GM12891 (cell line): ENCODE measurements at regions not wholly inside any gene's neighbourhood (a gene's known extent, or its start where the extent isn't known, plus 50 kb on each side); places are given as distances from the start of the nearest gene placed in this dataset.

Experiments used
- POLR2A ChIP-seq: IDR thresholded peaks from 2 replicates; pipeline ENCODE4 v1.6.1; 2011; ENCODE audit warnings: low read depth, low read length, control low read depth
- TAF1 ChIP-seq: IDR thresholded peaks from 2 replicates; pipeline ENCODE4 v1.6.1; 2011; ENCODE audit warnings: low read depth, low read length, control low read depth

DNA sequence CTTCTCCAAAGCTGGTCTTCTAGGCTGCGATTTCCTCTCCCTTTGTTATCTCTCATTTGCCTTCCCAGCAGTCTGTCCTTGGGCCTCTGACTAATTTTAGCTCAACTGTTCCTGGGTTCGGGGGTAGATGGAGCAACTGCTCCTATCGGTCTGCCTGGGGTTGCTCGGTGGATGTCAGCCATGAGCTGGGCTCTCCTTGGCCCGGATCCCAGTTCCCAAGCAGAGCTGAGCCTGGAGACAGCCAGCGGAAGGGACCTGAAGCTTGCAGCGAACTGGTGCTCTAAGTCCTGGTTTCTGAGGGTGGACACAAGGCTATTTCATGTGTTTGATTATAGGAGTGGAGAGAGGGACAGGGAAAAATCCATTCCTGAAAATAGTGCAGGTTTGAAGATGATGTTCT lies 423.0 kb downstream of the RPS6KC1 start:
- no peak for TF ChIP-seq POLR2A
- no peak for TF ChIP-seq TAF1
